Hepatocyte (in vitro differentiated cells): ENCODE measurements at regions not wholly inside any gene's neighbourhood (a gene's known extent, or its start where the extent isn't known, plus 50 kb on each side); places are given as distances from the start of the nearest gene placed in this dataset.

ENCODE experiments used
- CTCF ChIP-seq: fragments of 200-600 bp; sonication (generic); IDR thresholded peaks from 2 replicates; pipeline ENCODE4 v1.5.1; 2016; ENCODE audit warnings: antibody characterized with exemption, mild to moderate bottlenecking; ENCODE audit not compliant: poor library complexity
- EZH2phosphoT487 ChIP-seq: fragments of 200-600 bp; sonication (generic); IDR thresholded peaks from one replicate; pipeline ENCODE4 v1.6.1; 2018; ENCODE audit warnings: antibody characterized with exemption, mild to moderate bottlenecking, low read depth, moderate library complexity; ENCODE audit not compliant: unreplicated experiment, severe bottlenecking

GRCh38 chr5:82499725-82500244 lies 221.6 kb upstream of the RPS23 start:
- TF ChIP-seq CTCF (no peak), EZH2phosphoT487 (no peak)
